K562 (cell line): ENCODE measurements at regions not wholly inside any gene's neighbourhood (a gene's known extent, or its start where the extent isn't known, plus 50 kb on each side); places are given as distances from the start of the nearest gene placed in this dataset.

ENCODE experiments used
- ATAC-seq: fragments of 200-7000 bp; cut with Tn5 transposase; 3 replicates; pipeline ENCODE4 v1.9.1; 2020; ENCODE audit warnings: moderate library complexity
- BruUV-seq: library from RNA; stranded (reverse); fragments of 400-500 nt; replicated peaks from 2 replicates; lab custom pipeline; 2021; lab: Mats Ljungman, UMichigan
- CTCF ChIA-PET: fragments of 300-600 bp; formaldehyde crosslinking; extraction: SDS; loops from one replicate; lab custom pipeline; 2021; ENCODE audit warnings: low intra/inter-chr PET ratio; lab: Yijun Ruan, JAX
- POLR2A ChIA-PET: fragments of 300-600, 350-650 bp; sonication (Branson Sonifier 250); formaldehyde crosslinking; extraction: SDS; loops from one replicate; lab custom pipeline; 2021; ENCODE audit warnings: antibody characterized with exemption, inconsistent platforms; lab: Yijun Ruan, JAX
- DNase-seq, 4 experiments: peaks; one replicate each; pipeline versions ENCODE4 v3.0.0 to v3.0.0-alpha.2; 2011 to 2018; ENCODE audit warnings: low spot score in 3 of 4, mixed read lengths in 3 of 4; ENCODE audit errors: extremely low read depth in 1 of 4
- FAIRE-seq: peaks from 2 replicates; lab custom pipeline; 2011; peaks lifted over from hg19 to GRCh38; lab: Jason Lieb, UNC
- H2AFZ ChIP-seq: 2 replicates; pipeline ENCODE4 v1.6.0; 2011; ENCODE audit warnings: low read depth, low read length, control low read depth, inconsistent platforms
- H3K27ac ChIP-seq: fragments of 200-600 bp; 3 replicates; pipeline ENCODE4 v1.8.0; 2011; ENCODE audit warnings: low read depth, mild to moderate bottlenecking, control low read depth, inconsistent platforms, low read length, moderate library complexity, mixed read lengths; ENCODE audit errors: extremely low read depth
- H3K27me3 ChIP-seq, 2 experiments: fragments of 300-600 bp in 1 of 2; 2 replicates in 1 of 2; 3 replicates in 1 of 2; pipeline versions ENCODE4 v1.6.0 to v1.8.0; 2011; ENCODE audit warnings: inconsistent platforms in 2 of 2, low read length in 2 of 2, mild to moderate bottlenecking in 1 of 2, mixed read lengths in 1 of 2, moderate library complexity in 1 of 2; ENCODE audit not compliant: control insufficient read depth in 2 of 2, insufficient read depth in 2 of 2
- H3K36me3 ChIP-seq: fragments of 300-600 bp; 3 replicates; pipeline ENCODE4 v1.8.0; 2011; ENCODE audit warnings: mild to moderate bottlenecking, low read length, inconsistent platforms; ENCODE audit not compliant: control insufficient read depth, insufficient read depth
- H3K4me1 ChIP-seq, 2 experiments: fragments of 200-600 bp in 1 of 2; replicated peaks in 1 of 2; 2 replicates in 1 of 2; 3 replicates in 1 of 2; pipeline versions ENCODE4 v1.5.1 to v1.8.0; 2011; ENCODE audit warnings: inconsistent platforms in 2 of 2, low read length in 2 of 2, mild to moderate bottlenecking in 1 of 2, mixed read lengths in 1 of 2, moderate library complexity in 1 of 2; ENCODE audit not compliant: control insufficient read depth in 2 of 2, insufficient read depth in 2 of 2
- H3K4me2 ChIP-seq: 2 replicates; pipeline ENCODE4 v1.6.1; 2011; ENCODE audit warnings: low read length, control low read depth, inconsistent platforms, mixed read lengths; ENCODE audit not compliant: insufficient read depth
- H3K4me3 ChIP-seq: fragments of 200-600 bp; sonication (generic), shearing (Covaris generic); 2 replicates; pipeline ENCODE4 v1.5.1; 2016; ENCODE audit warnings: control low read depth, inconsistent platforms
- H3K79me2 ChIP-seq: fragments of 200-600 bp; 3 replicates; pipeline ENCODE4 v1.8.0; 2011; ENCODE audit warnings: low read length, inconsistent platforms; ENCODE audit not compliant: control insufficient read depth, insufficient read depth
- H3K9ac ChIP-seq, 2 experiments: 2 replicates each; pipeline versions ENCODE4 v1.6.0 to v1.6.1; 2011; ENCODE audit warnings: low read depth in 2 of 2, low read length in 2 of 2, control low read depth in 1 of 2, inconsistent platforms in 1 of 2, mild to moderate bottlenecking in 1 of 2, mixed read lengths in 1 of 2; ENCODE audit not compliant: insufficient read depth in 1 of 2
- H3K9me1 ChIP-seq: one replicate; pipeline ENCODE4 v1.6.0; 2011; ENCODE audit warnings: inconsistent platforms, mild to moderate bottlenecking, low read length, moderate library complexity; ENCODE audit not compliant: control insufficient read depth, insufficient read depth
- H3K9me3 ChIP-seq: replicated peaks from 2 replicates; pipeline ENCODE4 v1.5.1; 2011; ENCODE audit warnings: low read depth, low read length, inconsistent platforms; ENCODE audit not compliant: control insufficient read depth, insufficient read depth
- H4K20me1 ChIP-seq: replicated peaks from 2 replicates; pipeline ENCODE4 v1.6.1; 2011; ENCODE audit warnings: low read length, inconsistent platforms, mixed read lengths; ENCODE audit not compliant: control insufficient read depth, insufficient read depth
- CCAR2 ChIP-seq: fragments of 200-400 bp; formaldehyde crosslinking; IDR thresholded peaks from 2 replicates; pipeline ENCODE4 v1.6.1; 2017; ENCODE audit warnings: mild to moderate bottlenecking, low read depth, low read length
- CREB1 ChIP-seq, 2 experiments: sonication (generic) in 1 of 2; formaldehyde crosslinking in 1 of 2; IDR thresholded peaks; 2 replicates each; pipeline versions ENCODE4 v1.6.1 to v1.8.0; 2012 to 2022; ENCODE audit warnings: inconsistent platforms in 1 of 2, mild to moderate bottlenecking in 1 of 2, missing genetic modification reagents in 1 of 2, moderate library complexity in 1 of 2
- FOXJ3 ChIP-seq: sonication (generic); formaldehyde crosslinking; IDR thresholded peaks from 2 replicates; pipeline ENCODE4 v1.4.0; 2020; ENCODE audit warnings: mild to moderate bottlenecking, missing genetic modification reagents
- GATAD2B ChIP-seq: fragments of 450-650 bp; IDR thresholded peaks from 2 replicates; pipeline ENCODE4 v1.6.1; 2017; ENCODE audit warnings: mild to moderate bottlenecking, borderline replicate concordance
- MCM5 ChIP-seq: fragments of 450-650 bp; IDR thresholded peaks from 2 replicates; pipeline ENCODE4 v1.6.1; 2016; ENCODE audit warnings: low read depth
- SMARCE1 ChIP-seq: fragments of 450-650 bp; IDR thresholded peaks from 2 replicates; pipeline ENCODE4 v1.7.1; 2016; ENCODE audit warnings: mild to moderate bottlenecking
- SNRNP70 ChIP-seq: fragments of 200-400 bp; formaldehyde crosslinking; optimal IDR thresholded peaks from 2 replicates; pipeline ENCODE3; 2017; ENCODE audit warnings: low read depth, low read length
- SP2 ChIP-seq: IDR thresholded peaks from 2 replicates; pipeline ENCODE4 v1.6.1; 2011; ENCODE audit warnings: mild to moderate bottlenecking, low read depth, low read length, moderate library complexity; ENCODE audit not compliant: poor library complexity, severe bottlenecking; ENCODE audit errors: extremely low read depth
- STAT5B ChIP-seq: fragments of 250-450 bp; sonication (Bioruptor Pico); IDR thresholded peaks from 2 replicates; pipeline ENCODE4 v1.8.0; 2021; ENCODE audit warnings: mild to moderate bottlenecking, inconsistent platforms
- ZBTB7A ChIP-seq: IDR thresholded peaks from 2 replicates; pipeline ENCODE4 v1.6.1; 2011; ENCODE audit warnings: low read depth, mild to moderate bottlenecking, low read length, moderate library complexity, borderline replicate concordance; ENCODE audit not compliant: control insufficient read depth
- ZNF41 ChIP-seq: fragments of 250-450 bp; sonication (Bioruptor Pico); conservative IDR thresholded peaks from 2 replicates; pipeline ENCODE4 v1.4.0; 2020; ENCODE audit warnings: mild to moderate bottlenecking
- WGBS: fragments of 100-300 bp; shearing (Covaris generic); methylation state at CpG from one replicate; pipeline ENCODE4 v1.1.6; 2016; ENCODE audit warnings: low coverage, mixed read lengths; ENCODE audit not compliant: insufficient coverage; ENCODE audit errors: missing lambda C conversion rate; 5-methylcytosine and 5-hydroxymethylcytosine counted together
- in situ Hi-C: fragments of 300-500 bp; cut with MboI; formaldehyde crosslinking; loops from 4 replicates; pipeline ENCODE4 v1.15.0; 2018; ENCODE audit warnings: inconsistent platforms, mixed read lengths
- intact Hi-C: fragments of 100-400 bp; cut with micrococcal nuclease; formaldehyde crosslinking; loops from 2 replicates; pipeline ENCODE4 v1.14.2; 2022
- TF ChIP-seq, protein P1 (sequence below): sonication (generic); formaldehyde crosslinking; IDR thresholded peaks from 2 replicates; pipeline ENCODE4 v1.8.0; 2022; ENCODE audit warnings: missing genetic modification reagents, mild to moderate bottlenecking, borderline replicate concordance
- TF ChIP-seq, protein P2 (sequence below): sonication (generic); formaldehyde crosslinking; IDR thresholded peaks from 2 replicates; pipeline ENCODE4 v1.8.1; 2023; ENCODE audit warnings: mild to moderate bottlenecking, missing genetic modification reagents
- TF ChIP-seq, protein P3 (sequence below): fragments of 450-650 bp; formaldehyde crosslinking; IDR thresholded peaks from 2 replicates; pipeline ENCODE4 v1.4.0; 2020; ENCODE audit warnings: mild to moderate bottlenecking
- TF ChIP-seq, protein P4 (sequence below): fragments of 250-450 bp; sonication (Bioruptor Pico); IDR thresholded peaks from 2 replicates; pipeline ENCODE4 v1.8.0; 2021; ENCODE audit warnings: mild to moderate bottlenecking, moderate library complexity
- TF ChIP-seq, protein P5 (sequence below), 2 experiments: fragments of 450-650 bp; IDR thresholded peaks; 2 replicates each; pipeline ENCODE4 v1.6.1; 2016

DNA sequence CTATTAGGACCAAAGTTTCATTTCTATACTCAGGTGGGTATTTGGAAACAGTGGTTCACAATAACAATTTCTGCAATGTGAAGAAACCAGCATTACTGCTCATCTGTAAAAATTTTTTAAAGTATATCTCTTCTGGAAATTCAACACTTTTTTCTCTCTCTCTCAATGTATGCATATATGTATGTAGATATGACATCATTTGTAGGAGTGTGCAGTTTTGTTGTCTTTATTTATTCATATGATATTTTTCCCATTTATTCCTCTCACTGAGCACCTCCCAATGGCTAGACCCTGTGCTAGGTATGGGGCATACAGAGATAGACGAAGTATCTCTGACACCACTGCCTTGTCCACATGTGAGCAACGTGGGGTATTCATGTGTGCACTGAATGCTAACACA, 58.3 kb downstream of the RDH14 start (continued):
- TF ChIP-seq SNRNP70 = no peak
- TF ChIP-seq SMARCE1 = no peak
- no peak for TF ChIP-seq STAT5B (CRISPR knock-in tag)
- TF ChIP-seq, protein P1, sequence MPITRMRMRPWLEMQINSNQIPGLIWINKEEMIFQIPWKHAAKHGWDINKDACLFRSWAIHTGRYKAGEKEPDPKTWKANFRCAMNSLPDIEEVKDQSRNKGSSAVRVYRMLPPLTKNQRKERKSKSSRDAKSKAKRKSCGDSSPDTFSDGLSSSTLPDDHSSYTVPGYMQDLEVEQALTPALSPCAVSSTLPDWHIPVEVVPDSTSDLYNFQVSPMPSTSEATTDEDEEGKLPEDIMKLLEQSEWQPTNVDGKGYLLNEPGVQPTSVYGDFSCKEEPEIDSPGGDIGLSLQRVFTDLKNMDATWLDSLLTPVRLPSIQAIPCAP (CRISPR knock-in tag) = no peak

DNA sequence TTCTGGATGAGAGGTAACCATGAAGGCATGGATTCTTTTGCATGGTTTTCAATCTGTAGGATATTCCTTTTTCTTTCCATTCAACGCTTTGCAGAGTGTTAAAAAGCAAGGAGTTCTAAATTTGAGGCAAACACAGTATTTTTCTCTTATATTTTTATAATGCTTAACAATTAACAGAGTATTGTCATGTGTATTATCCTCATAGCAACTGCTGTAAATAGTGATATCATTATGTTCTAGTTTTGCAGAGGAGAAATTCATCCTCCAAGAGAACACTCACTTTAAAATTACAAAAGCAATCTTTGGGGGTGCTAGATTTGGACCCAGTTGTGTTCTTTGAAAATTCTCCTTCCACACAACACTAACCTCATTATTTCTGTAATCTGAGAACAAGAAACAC, 58.7 kb downstream of the RDH14 start:
- ATAC-seq = no peak
- ChIA-PET CTCF (no interaction called here), POLR2A (no interaction called here)
- no peak overlapping the region for H3K9ac ChIP-seq
- no peak overlapping the region for H3K4me2 ChIP-seq
- no TSS peak for BruUV-seq
- intact Hi-C loops = no loop called here
- H3K36me3 ChIP-seq = no peaks in the 10 kb centered on the region
- WGBS = 0% methylated on average over 1 of the region's 1 CpG
- no peaks in the 10 kb centered on the region for H3K79me2 ChIP-seq
- H3K4me3 ChIP-seq = no peak overlapping the region
- H3K27me3 ChIP-seq = no peaks in the 10 kb centered on the region
- H3K9me1 ChIP-seq = no peaks in the 10 kb centered on the region
- no peaks in the 10 kb centered on the region for H3K4me1 ChIP-seq
- no peak overlapping the region for H3K27ac ChIP-seq
- no peak for DNase-seq
- no peaks in the 10 kb centered on the region for H4K20me1 ChIP-seq
- no peak overlapping the region for H2AFZ ChIP-seq
- no peak for FAIRE-seq
- in situ Hi-C loops = no loop called here
- H3K9me3 ChIP-seq = no peaks in the 10 kb centered on the region
- TF ChIP-seq CREB1 (IDR thresholded peaks at IDR 0.05) = no peak
- no peak for TF ChIP-seq CREB1 (CRISPR knock-in tag; IDR thresholded peaks at IDR 0.05)
- TF ChIP-seq ZNF41 = no peak
- TF ChIP-seq CCAR2 = no peak
- TF ChIP-seq, protein P2, sequence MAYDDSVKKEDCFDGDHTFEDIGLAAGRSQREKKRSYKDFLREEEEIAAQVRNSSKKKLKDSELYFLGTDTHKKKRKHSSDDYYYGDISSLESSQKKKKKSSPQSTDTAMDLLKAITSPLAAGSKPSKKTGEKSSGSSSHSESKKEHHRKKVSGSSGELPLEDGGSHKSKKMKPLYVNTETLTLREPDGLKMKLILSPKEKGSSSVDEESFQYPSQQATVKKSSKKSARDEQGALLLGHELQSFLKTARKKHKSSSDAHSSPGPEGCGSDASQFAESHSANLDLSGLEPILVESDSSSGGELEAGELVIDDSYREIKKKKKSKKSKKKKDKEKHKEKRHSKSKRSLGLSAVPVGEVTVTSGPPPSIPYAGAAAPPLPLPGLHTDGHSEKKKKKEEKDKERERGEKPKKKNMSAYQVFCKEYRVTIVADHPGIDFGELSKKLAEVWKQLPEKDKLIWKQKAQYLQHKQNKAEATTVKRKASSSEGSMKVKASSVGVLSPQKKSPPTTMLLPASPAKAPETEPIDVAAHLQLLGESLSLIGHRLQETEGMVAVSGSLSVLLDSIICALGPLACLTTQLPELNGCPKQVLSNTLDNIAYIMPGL = no peak
- TF ChIP-seq FOXJ3 = no peak
- no peak for TF ChIP-seq GATAD2B
- TF ChIP-seq, protein P3, sequence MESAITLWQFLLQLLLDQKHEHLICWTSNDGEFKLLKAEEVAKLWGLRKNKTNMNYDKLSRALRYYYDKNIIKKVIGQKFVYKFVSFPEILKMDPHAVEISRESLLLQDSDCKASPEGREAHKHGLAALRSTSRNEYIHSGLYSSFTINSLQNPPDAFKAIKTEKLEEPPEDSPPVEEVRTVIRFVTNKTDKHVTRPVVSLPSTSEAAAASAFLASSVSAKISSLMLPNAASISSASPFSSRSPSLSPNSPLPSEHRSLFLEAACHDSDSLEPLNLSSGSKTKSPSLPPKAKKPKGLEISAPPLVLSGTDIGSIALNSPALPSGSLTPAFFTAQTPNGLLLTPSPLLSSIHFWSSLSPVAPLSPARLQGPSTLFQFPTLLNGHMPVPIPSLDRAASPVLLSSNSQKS = no peak
- TF ChIP-seq, protein P4, sequence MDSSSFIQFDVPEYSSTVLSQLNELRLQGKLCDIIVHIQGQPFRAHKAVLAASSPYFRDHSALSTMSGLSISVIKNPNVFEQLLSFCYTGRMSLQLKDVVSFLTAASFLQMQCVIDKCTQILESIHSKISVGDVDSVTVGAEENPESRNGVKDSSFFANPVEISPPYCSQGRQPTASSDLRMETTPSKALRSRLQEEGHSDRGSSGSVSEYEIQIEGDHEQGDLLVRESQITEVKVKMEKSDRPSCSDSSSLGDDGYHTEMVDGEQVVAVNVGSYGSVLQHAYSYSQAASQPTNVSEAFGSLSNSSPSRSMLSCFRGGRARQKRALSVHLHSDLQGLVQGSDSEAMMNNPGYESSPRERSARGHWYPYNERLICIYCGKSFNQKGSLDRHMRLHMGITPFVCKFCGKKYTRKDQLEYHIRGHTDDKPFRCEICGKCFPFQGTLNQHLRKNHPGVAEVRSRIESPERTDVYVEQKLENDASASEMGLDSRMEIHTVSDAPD = no peak
- no peak for TF ChIP-seq MCM5
- TF ChIP-seq SP2 = no peak
- TF ChIP-seq, protein P5, sequence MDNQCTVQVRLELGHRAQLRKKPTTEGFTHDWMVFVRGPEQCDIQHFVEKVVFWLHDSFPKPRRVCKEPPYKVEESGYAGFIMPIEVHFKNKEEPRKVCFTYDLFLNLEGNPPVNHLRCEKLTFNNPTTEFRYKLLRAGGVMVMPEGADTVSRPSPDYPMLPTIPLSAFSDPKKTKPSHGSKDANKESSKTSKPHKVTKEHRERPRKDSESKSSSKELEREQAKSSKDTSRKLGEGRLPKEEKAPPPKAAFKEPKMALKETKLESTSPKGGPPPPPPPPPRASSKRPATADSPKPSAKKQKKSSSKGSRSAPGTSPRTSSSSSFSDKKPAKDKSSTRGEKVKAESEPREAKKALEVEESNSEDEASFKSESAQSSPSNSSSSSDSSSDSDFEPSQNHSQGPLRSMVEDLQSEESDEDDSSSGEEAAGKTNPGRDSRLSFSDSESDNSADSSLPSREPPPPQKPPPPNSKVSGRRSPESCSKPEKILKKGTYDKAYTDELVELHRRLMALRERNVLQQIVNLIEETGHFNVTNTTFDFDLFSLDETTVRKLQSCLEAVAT (IDR thresholded peaks at IDR 0.05) = no peak
- TF ChIP-seq ZBTB7A = no peak
